Right lobe of liver (tissue), 4 donors: ENCODE measurements at regions not wholly inside any gene's neighbourhood (a gene's known extent, or its start where the extent isn't known, plus 50 kb on each side); places are given as distances from the start of the nearest gene placed in this dataset.

ENCODE experiments used
- CTCF ChIP-seq, 4 donors: fragments of 200-600 bp in 3 of 4; fragments of 450-650 bp in 1 of 4; IDR thresholded peaks; one replicate each; pipeline versions ENCODE4 v1.5.1 to v1.8.0; 2016 to 2022; ENCODE audit warnings: antibody characterized with exemption in 4 of 4, mild to moderate bottlenecking in 2 of 4
- POLR2A ChIP-seq: fragments of 450-650 bp; IDR thresholded peaks from one replicate; pipeline ENCODE4 v1.6.1; 2017; ENCODE audit warnings: antibody characterized with exemption, mild to moderate bottlenecking
- donor health status: DM: no; HTN: no; CAD: no.
- donor health status: DM: no; HTN: no; CAD: no.
- donor health status: DM: no; HTN: yes; CAD: no.

GRCh38 chr16:60060731-60061130 is 1326.6 kb upstream of the GOT2 start:
- no peak for TF ChIP-seq CTCF (IDR thresholded peaks at IDR 0.05)
- TF ChIP-seq POLR2A, result no peak
